HG03354 (cell line): ENCODE measurements at regions not wholly inside any gene's neighbourhood (a gene's known extent, or its start where the extent isn't known, plus 50 kb on each side); places are given as distances from the start of the nearest gene placed in this dataset.

Source experiments
- ATAC-seq: cut with Tn5 transposase; IDR thresholded peaks from one replicate; pipeline ENCODE4 v1.9.1; 2021; ENCODE audit warnings: mild to moderate bottlenecking; ENCODE audit not compliant: unreplicated experiment, poor library complexity, severe bottlenecking

- no peak for ATAC-seq
Measured at GRCh38 chr4:104166749-104167148, 327.9 kb downstream of the CXXC4 start.

GRCh38 chr4:104163820-104164219, 330.9 kb downstream of the CXXC4 start:
- no peak for ATAC-seq

- no peak for ATAC-seq
Measured at GRCh38 chr4:104146048-104146447, 348.6 kb downstream of the CXXC4 start.

GRCh38 chr4:104138116-104138515, 356.6 kb downstream of the CXXC4 start:
- no peak for ATAC-seq

GRCh38 chr4:104129243-104129642, 365.5 kb downstream of the CXXC4 start:
- peak; percentile 31 for ATAC-seq

GRCh38 chr4:104128850-104129213, 365.9 kb downstream of the CXXC4 start:
- peak; percentile 77 for ATAC-seq

GRCh38 chr4:104128031-104128849, 366.5 kb downstream of the CXXC4 start:
- ATAC-seq = peak; percentile 17

GRCh38 chr4:104123021-104123420, 371.7 kb downstream of the CXXC4 start:
- ATAC-seq = no peak

- ATAC-seq = no peak
Measured at GRCh38 chr4:104117776-104118175, 376.9 kb downstream of the CXXC4 start.

GRCh38 chr4:104113850-104114249, 380.8 kb downstream of the CXXC4 start:
- no peak for ATAC-seq

GRCh38 chr4:104099141-104099540, 379.4 kb upstream of the TACR3 start:
- ATAC-seq = no peak

- no peak for ATAC-seq
Measured at GRCh38 chr4:104093247-104093646, 373.5 kb upstream of the TACR3 start.

GRCh38 chr4:104073229-104073628, 353.4 kb upstream of the TACR3 start:
- ATAC-seq = no peak

- ATAC-seq = no peak
Measured at GRCh38 chr4:104066533-104066932, 346.7 kb upstream of the TACR3 start.

GRCh38 chr4:104064646-104065577, 345.1 kb upstream of the TACR3 start:
- peak; percentile 82 for ATAC-seq

GRCh38 chr4:104063341-104063740, 343.6 kb upstream of the TACR3 start:
- no peak for ATAC-seq

- no peak for ATAC-seq
Measured at GRCh38 chr4:104044369-104044768, 324.6 kb upstream of the TACR3 start.

- no peak for ATAC-seq
Measured at GRCh38 chr4:104032896-104033295, 313.1 kb upstream of the TACR3 start.

GRCh38 chr4:104025251-104025650, 305.5 kb upstream of the TACR3 start:
- ATAC-seq = no peak

GRCh38 chr4:104022831-104023230, 303.0 kb upstream of the TACR3 start:
- no peak for ATAC-seq

- no peak for ATAC-seq
Measured at GRCh38 chr4:104022226-104022625, 302.4 kb upstream of the TACR3 start.
